ENCODE measurements at regions not wholly inside any gene's neighbourhood (a gene's known extent, or its start where the extent isn't known, plus 50 kb on each side); places are given as distances from the start of the nearest gene placed in this dataset.

- Histone ChIP-seq H2AFZ (ENCODE audit: low read length) (no peak overlapping the region), H3K9me2 (ENCODE audit: low read depth, low read length) (no peaks in the 10 kb centered on the region), H3K36me3 (ENCODE audit: insufficient read depth, low read length) (no peaks in the 10 kb centered on the region), H3K4me3 (ENCODE audit: low read depth, low read length, poor library complexity, severe bottlenecking) (no peak overlapping the region), H3K27me3 (ENCODE audit: insufficient read depth, low read length) (no peaks in the 10 kb centered on the region), H3K4me1 (ENCODE audit: insufficient read depth, low read length, severe bottlenecking) (no peaks in the 10 kb centered on the region), H3K4me2 (ENCODE audit: low read length) (no peak overlapping the region), H4K20me1 (ENCODE audit: insufficient read depth, low read length) (no peaks in the 10 kb centered on the region), H3K9me3 (ENCODE audit: low read length) (no peaks in the 10 kb centered on the region), H3K9ac (ENCODE audit: low read length) (no peak overlapping the region), H3K79me2 (ENCODE audit: insufficient read depth, low read length) (no peaks in the 10 kb centered on the region), H3F3A (ENCODE audit: insufficient read depth, low read length) (no peaks in the 10 kb centered on the region), H3K27ac (ENCODE audit: low read depth, low read length, poor library complexity, severe bottlenecking) (no peak overlapping the region)
- TF ChIP-seq CTCF (IDR thresholded peaks at IDR 0.05; ENCODE audit: low read length) (no peak), EZH2 (IDR thresholded peaks at IDR 0.05; ENCODE audit: borderline replicate concordance, low read length) (no peak)
Measured at GRCh38 chr18:47404845-47405244, 153.4 kb upstream of the SKOR2 start.

- H3K9ac ChIP-seq (ENCODE audit: low read length) = no peak overlapping the region
- no peaks in the 10 kb centered on the region for H3F3A ChIP-seq (ENCODE audit: insufficient read depth, low read length)
- no peaks in the 10 kb centered on the region for H3K9me2 ChIP-seq (ENCODE audit: low read depth, low read length)
- H3K4me2 ChIP-seq (ENCODE audit: low read length) = no peak overlapping the region
- H3K4me1 ChIP-seq (ENCODE audit: insufficient read depth, low read length, severe bottlenecking) = no peaks in the 10 kb centered on the region
- no peaks in the 10 kb centered on the region for H3K79me2 ChIP-seq (ENCODE audit: insufficient read depth, low read length)
- H4K20me1 ChIP-seq (ENCODE audit: insufficient read depth, low read length) = no peaks in the 10 kb centered on the region
- H3K27me3 ChIP-seq (ENCODE audit: insufficient read depth, low read length) = no peaks in the 10 kb centered on the region
- no peak overlapping the region for H3K4me3 ChIP-seq (ENCODE audit: low read depth, low read length, poor library complexity, severe bottlenecking)
- TF ChIP-seq CTCF (IDR thresholded peaks at IDR 0.05; ENCODE audit: low read length) = no peak
- TF ChIP-seq EZH2 (IDR thresholded peaks at IDR 0.05; ENCODE audit: borderline replicate concordance, low read length) = no peak
- no peaks in the 10 kb centered on the region for H3K9me3 ChIP-seq (ENCODE audit: low read length)
- H3K36me3 ChIP-seq (ENCODE audit: insufficient read depth, low read length) = no peaks in the 10 kb centered on the region
- H2AFZ ChIP-seq (ENCODE audit: low read length) = no peak overlapping the region
- no peak overlapping the region for H3K27ac ChIP-seq (ENCODE audit: low read depth, low read length, poor library complexity, severe bottlenecking)
Measured at GRCh38 chr18:47403949-47404348, 152.5 kb upstream of the SKOR2 start.

GRCh38 chr18:47403317-47403716 lies 151.9 kb upstream of the SKOR2 start:
- no peaks in the 10 kb centered on the region for H3K79me2 ChIP-seq (ENCODE audit: insufficient read depth, low read length)
- H3F3A ChIP-seq (ENCODE audit: insufficient read depth, low read length) = no peaks in the 10 kb centered on the region
- H3K27me3 ChIP-seq (ENCODE audit: insufficient read depth, low read length) = no peaks in the 10 kb centered on the region
- no peak overlapping the region for H3K9ac ChIP-seq (ENCODE audit: low read length)
- no peak overlapping the region for H3K4me3 ChIP-seq (ENCODE audit: low read depth, low read length, poor library complexity, severe bottlenecking)
- no peaks in the 10 kb centered on the region for H4K20me1 ChIP-seq (ENCODE audit: insufficient read depth, low read length)
- no peak for TF ChIP-seq CTCF (IDR thresholded peaks at IDR 0.05; ENCODE audit: low read length)
- TF ChIP-seq EZH2 (IDR thresholded peaks at IDR 0.05; ENCODE audit: borderline replicate concordance, low read length) = no peak
- H3K27ac ChIP-seq (ENCODE audit: low read depth, low read length, poor library complexity, severe bottlenecking) = no peak overlapping the region
- no peak overlapping the region for H2AFZ ChIP-seq (ENCODE audit: low read length)
- H3K9me2 ChIP-seq (ENCODE audit: low read depth, low read length) = no peaks in the 10 kb centered on the region
- no peaks in the 10 kb centered on the region for H3K4me1 ChIP-seq (ENCODE audit: insufficient read depth, low read length, severe bottlenecking)
- H3K4me2 ChIP-seq (ENCODE audit: low read length) = no peak overlapping the region
- no peaks in the 10 kb centered on the region for H3K9me3 ChIP-seq (ENCODE audit: low read length)
- no peaks in the 10 kb centered on the region for H3K36me3 ChIP-seq (ENCODE audit: insufficient read depth, low read length)

Measured in OCI-LY1 (cell line).